Forelimb muscle (tissue), 1 donor: ENCODE measurements at regions not wholly inside any gene's neighbourhood (a gene's known extent, or its start where the extent isn't known, plus 50 kb on each side); places are given as distances from the start of the nearest gene placed in this dataset.

Source experiments
- DNase-seq: peaks from one replicate; pipeline ENCODE4 v3.0.0-alpha.2; 2013; ENCODE audit warnings: low read depth

DNA sequence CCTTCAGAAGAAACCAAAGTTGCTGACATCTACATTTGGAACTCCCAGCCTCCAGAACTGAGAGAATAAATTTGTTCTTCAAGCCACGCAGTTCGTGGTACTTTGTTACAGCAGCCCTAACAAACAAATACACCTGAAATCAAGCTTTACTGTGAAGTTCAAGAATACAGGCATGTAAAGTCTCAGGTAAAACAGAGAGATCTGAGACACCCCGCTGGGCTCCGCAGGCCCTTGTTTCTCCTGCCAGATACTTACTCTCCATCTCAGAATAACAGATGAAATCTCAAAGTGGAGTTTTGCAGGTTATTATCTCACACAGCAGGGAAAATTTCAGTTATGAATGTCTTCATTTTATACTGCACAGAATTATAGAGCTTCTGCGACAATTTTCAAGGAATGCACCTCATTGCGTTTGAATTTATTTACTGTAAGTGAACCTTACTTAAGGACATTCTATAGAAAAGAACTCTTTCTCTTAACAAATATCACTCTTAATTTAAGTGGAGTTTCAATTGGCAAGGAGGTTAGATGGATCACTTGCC, 492.4 kb upstream of the LRATD1 start:
- no peak for DNase-seq

DNA sequence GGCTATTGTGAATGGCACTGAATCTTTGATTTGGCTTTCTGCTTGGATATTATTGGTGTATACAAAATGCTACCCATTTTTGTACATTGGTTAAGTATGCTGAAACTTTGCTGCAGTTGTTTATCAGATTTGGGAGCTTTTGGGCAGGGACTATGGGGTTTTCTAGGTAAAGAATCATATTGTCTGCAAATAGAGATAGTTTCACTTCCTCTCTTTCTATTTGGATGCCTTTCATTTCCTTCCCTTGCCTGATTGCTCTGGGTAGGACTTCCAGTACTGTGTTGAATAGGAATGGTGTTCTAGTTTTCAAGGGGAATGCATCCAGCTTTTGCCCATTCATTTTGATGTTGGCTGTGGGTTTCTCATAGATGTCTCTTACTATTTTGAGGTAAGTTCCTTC, 489.1 kb upstream of the LRATD1 start:
- DNase-seq, result no peak

DNA sequence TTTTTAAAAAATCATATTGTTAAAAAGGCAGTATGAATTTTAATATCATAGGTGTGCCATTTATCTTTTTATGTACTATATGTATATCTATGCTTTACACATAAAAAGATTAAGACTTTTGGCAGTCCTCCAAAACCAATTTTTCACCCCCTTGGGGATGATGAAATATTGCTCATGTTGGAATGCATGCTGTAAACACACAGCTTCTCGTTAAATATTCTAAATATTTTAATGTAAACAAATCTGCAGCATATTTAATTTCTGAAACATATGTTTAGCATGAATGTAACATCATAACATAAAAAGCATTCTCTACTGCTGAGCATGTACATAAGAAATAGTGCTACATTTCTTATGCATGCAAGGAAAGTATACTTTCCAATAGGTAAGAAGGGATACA, 484.3 kb upstream of the LRATD1 start:
- DNase-seq, result no peak

DNA sequence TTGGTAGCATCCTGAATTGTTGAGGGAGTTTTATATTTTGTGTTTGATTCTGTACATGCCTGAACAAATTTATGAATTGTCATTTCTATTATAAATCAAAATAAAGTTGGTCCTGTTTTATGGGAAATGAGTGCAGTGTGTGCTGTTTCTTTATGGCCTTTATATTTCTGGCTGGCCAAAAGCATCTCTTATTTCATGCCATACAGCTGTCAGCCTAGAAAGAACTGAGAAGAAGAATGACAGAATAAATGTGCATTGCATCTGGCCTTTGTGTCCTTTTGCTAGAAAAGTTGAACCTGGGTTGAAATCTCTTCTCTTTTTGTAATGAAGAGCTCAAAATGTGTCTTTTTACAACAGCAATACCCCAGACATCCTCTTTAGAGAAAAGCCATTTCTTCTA, 474.7 kb upstream of the LRATD1 start:
- no peak for DNase-seq

DNA sequence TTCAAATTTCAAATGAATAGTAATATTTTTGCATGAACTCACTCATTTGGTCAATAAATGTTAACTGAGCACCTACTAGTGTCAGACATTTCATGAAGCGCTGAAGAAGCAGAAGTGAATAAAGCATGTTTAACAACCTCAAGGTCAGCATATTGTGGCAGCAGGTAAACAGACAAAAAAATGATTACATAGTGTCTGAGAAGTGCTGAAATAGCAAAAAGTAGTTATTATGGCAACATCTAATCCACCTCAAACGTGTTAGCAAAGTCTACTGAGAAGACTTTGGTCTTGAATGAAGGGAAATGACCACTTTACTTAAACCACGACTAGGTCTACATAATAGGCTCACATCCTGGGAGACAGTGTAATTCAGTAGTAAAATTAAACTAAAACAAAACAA, 452.2 kb upstream of the LRATD1 start:
- no peak for DNase-seq

DNA sequence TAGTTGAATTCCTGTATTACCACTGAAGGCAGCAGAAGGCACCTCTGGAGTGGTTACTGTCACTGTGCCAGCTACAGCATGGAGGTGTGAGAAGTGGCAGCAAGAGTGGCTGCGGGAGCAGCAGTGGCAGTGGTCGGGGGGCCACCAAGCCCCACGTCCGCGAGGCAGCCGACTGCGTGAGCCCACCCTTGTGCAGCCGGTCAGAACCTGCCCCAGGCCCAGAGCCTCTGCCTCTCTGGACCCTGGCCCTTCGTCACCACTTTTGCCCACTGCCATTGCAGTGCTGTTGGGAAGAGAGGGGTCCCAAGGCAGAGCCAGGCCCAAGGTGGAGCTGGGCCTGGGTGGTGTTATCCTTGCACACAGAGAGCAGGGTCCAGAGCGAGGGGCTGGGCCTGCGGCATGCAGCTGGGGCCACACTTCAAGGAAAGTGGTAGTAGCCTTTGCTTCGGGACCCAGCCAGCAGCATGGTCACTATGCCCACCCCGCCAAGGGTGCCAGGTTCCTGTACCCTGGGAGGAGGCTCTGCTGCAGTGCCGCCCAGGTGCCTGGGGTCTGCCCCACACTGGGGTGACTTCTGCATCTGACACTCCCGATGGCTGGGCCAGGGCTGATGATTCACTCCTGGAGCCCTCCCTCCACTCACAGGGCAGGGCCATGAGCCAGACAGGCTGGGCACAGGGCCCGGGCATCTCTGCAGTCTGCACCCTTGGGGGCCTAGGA, 450.1 kb upstream of the LRATD1 start:
- no peak for DNase-seq

DNA sequence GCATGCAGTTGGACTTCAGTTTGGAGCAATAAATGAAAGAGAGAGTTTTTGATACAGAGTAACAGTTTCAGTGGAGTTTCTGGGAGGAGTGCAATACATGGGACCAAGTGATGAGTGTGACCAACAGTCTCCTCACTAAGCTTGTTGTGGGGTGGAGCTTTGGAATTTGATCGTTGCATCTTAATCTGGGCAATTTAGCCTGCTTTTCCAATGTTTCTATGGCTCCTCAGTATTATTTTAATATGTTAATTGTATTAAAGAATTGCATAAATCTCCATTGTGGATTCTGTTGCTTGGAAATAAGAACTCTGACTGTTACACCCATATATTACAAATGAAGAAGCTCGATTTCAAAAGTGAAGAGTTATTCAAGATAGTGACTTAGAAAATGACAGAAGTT, 446.6 kb upstream of the LRATD1 start:
- no peak for DNase-seq

DNA sequence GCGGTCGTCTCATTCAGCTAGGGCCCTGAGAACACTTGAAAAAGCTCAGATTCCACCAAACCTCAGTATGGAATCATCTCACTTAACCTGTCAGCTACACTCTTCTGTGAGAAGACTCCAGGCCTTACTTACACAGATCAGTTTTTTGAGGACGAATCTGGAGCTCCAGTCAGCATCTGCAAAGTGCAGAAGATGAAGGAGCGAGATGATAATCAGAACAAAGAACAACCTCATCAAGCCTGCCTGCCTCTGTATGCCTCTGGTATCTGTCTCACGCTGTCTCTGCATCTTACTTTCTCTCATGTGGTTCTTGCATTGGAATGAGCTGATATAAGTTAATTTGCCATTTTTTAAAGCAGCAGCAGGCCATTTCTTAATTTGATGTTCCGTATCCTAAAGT, 444.1 kb upstream of the LRATD1 start:
- DNase-seq, result no peak

DNA sequence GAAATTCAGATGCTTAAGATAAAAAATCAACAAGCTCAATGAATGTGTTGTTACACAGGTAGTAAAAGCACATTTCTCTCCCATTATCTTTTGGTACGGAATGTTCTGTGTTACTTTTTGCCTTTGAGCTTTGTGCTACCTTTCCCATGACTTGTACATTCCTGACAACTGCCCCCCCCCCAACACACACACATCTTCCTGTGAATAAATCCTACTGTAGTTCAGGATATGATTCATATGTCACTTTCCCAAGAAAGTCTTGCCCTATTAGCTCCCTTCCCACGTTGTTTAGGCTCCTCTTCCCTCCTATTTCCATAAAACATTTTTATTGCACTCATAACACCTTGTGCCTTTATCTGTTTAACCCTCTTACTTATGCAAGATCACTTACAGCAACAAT, 442.6 kb upstream of the LRATD1 start:
- no peak for DNase-seq

DNA sequence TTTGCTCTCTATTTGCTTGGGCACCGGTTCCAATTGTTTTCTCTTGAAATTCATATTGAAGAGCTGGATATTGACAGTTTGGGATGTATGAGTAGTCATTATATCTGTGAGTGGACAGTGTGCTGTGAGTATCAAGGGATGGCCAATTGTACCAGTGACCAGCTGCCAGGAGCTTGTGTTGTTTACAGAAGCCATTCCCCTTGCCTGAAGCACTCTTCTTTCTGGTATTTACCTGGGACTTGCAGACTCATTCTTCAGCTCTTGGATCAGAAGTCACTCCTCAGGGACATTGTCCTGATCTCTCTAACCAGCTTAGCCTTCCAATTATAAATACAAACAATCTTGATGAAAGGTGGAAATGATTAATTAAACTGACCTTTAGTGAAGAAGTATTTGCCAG, 438.3 kb upstream of the LRATD1 start:
- DNase-seq, result no peak

DNA sequence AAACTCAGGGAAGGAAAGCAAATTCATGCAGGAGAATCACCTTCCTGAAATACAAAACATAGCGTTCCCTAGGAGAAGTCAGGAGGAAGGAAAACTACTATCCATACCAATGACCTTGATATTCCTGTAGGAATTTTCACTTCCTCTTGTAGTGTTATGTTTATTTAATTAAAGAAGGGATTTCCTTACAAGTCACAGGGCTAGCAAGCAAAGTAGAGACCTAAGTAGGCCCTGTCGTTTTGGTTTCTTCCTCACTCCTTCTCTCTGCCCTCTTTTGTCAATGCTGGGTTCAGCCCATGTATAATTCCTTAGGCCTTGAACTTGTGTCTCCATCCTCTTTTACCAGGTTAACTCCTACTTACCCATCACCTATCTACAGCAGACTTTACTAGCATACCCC, 435.2 kb upstream of the LRATD1 start:
- DNase-seq, result no peak

DNA sequence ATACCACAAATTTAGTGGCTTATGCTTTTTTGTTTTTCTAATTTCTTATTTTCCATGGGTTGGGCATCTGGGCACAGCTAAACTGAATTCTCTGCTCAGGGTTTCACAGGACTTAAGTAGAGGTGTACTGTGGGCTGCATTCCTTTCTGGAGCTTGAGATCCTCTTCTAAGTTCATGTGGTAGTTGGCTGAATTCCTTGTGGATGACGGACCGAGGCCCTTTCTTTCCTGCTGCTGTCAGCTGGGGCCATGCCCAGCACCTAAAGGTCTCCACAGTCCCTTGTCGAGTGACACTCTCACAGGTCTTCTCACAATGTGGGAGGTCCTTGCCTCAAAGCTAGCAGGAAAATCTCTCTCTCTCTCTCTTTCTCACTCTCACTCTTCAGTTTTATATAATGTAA, 433.5 kb upstream of the LRATD1 start:
- no peak for DNase-seq

DNA sequence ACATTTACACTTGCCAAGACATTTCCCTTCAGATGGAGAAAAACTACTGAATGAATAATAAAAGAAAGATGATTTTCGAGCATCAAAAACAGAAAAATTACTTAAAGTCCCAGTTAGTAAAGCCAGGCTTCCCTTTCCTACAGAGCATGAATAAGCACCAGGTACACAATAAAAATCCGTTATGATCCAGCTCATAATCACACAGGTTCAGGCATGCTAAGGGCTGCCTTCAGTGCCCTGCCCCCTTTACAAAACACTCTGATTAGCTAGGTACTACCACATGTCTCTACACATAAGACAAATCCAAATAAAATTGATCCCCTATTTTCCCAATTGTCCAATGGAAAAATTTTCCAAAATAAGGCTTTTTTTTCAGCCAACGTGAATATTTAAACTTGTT, 413.2 kb upstream of the LRATD1 start:
- DNase-seq, result no peak

DNA sequence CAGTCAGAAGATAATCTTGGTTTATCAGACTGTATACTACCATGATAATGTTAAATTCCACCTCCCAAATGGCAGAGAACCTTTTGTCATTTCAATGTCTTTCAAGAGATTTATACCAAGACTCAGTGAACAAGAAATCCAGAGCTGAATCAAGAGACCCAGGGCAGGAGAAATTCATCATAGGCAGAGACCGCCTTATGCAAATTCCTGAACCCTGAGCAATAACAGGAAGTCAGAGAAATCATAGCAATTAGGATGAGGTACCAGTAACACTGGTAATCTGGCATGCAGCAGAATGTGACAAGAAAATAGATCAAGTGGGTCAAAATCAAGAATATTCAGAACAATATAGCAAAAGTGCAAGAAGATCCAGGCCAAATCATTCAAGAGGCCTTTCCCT, 412.4 kb upstream of the LRATD1 start:
- DNase-seq, result no peak

DNA sequence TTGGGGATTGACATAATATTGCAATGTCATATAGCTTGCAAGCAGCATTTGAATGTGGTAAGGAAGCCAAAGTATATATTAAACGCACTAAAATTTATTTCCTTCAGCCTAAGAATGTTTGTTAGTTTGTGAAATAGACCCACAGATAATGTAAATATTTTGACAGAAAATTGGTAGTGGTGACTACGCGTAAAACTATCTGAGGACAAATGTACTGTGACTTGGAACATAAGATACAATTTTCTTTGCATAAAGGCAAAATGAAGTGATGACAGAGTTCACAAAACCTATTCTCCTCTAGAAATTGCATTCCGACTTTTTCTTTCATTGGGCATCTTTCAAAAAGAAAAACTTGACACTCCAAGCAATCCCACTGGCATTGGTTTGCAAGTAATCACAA, 411.1 kb upstream of the LRATD1 start:
- no peak for DNase-seq

DNA sequence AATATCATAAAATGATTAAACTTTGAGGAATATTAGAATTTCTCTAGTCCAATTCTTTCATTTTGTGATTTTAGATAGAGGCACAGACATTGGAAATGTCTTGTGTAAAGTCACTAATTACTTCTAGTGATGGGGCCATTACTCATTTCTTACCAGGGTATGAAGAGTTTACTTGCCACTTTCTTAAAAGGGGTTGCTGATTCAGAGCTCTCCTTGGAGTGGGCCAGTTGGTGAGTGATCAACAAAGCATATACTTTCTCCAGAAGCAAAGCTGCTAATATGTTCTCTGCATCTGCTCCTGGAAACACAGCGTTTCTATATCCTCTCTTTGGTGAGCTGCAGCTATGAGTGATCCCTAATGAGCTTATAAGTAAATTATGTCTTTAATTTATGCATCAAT, 408.9 kb upstream of the LRATD1 start:
- no peak for DNase-seq

DNA sequence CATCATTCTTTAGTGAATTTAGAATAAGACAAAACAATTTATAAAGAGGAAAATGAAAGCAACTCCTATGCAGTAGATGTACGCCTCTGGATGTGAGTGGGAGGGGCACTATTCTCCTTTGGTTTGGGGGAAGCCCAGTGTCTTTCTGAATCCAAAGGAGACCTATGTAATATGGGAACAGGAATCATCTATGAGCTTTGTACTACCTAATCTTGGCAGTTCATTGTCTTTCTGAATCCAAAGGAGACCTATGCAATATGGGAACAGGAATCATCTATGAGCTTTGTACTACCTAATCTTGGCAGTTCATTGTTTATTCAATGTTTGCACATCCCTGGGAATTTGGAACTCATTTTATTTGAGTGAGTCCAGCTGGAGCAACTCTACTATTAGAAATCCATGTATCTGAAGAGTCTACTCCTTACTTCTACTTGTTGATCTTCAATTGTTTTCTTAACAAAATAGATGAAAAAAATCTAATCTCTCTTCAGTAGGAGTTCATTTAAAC, 401.1 kb upstream of the LRATD1 start:
- peak; percentile 2 for DNase-seq

DNA sequence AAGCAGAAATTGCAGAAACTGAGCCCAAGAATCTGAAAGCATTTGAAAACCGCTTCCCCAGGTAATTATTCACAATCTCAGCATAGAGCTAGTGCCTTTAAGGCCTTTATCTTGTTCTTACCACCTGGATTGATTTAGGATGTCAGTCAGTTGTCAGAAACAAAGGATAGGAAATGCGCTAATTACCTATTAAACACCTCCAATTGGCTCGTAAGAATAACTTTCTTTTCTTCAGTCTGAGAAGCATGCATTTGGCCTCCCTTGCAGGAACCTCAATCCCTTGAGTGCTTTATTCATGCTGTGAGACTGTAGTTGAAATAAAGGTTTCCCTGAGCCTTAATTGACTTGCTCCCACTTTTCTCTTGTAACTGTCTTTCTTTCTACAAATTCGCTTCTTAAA, 400.3 kb upstream of the LRATD1 start:
- DNase-seq, result no peak

DNA sequence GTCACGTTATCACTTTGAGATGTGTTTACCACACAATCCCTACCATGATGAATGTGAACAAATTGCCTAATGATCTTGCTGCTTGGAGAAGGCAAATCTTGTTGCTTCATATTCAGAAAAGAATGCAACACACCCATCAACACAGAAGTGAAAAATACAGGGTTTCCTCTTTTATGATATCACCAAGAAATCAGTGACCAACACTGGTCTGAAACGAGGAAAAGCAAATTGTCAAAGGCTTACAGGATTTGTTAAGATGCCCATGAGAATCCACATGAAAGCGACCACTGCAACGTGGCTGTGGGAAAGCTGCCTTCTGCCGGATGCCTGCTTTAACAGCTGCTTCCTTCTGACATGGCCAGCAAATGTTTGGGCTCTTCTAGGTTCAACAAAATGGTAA, 397.6 kb upstream of the LRATD1 start:
- no peak for DNase-seq

DNA sequence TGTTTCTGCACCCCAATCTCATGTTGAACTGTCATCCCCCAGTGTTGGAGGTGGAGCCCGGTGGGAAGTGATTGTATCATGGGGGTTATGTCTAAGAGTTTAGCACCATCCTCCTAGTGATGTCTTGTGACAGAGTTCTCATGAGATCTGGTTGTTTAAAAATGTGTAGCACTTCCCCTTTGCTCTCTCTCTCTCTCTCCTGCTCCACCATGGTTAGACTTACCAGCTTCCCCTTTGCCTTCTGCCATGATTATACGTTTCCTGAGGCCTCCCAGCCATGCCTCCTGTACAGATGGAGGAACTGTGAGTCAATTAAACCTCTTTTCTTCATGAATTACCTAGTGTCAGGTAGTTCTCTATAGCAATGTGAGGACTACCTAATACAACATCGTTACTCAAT, 396.9 kb upstream of the LRATD1 start:
- DNase-seq, result no peak

DNA sequence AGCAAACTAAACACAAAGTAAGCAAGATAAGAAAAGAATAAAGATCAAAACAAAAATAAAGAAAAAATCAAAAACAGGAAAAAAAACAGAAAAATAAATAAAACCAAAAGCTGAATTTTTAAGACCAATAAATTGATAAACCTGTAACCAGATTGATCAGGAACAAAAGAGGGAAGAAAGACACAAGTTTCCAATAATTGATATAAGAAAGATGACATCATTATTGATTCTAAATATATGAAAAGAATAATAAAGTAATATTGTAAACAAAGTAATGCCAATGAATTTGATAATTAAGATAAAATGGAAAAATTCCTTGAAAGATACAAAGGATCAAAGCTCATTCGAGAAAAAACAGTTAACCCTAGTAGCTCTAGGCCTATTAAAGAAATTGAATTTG, 394.6 kb upstream of the LRATD1 start:
- no peak for DNase-seq

DNA sequence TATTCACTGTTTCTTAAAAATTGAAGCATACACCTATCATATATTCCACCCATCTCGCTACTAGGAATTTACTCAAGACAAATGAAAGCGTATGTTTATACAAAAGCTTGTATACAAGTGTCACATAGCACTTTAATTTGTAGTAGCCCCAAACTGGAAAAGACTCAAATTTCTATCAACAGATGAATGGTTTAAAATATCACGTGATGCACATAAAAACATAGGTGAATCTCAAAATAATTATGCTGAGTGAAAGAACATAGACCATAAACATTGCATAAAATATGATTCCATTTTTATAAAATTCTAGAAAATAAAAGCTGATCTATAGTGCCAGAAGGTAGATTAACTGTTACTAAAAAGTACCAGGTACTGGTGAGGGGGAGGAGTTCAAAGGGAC, 392.9 kb upstream of the LRATD1 start:
- no peak for DNase-seq

DNA sequence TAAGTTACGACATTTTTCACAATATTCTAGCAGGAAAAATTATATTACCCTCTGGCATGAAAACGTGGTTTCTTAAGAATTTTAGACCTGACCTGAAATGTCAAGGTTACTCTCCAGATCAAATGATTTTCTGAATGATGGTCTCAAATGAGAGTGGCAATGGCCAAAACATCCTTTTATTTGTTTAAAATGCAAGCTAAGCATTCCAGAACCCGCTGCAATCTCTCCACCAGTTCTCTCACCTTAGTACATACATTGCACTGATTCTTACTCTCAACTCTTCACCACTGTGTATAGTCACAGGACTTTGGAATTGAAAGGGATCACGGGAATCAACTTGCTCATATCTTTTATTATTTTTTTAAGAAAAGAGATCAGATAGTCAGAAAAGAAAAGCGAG, 391.6 kb upstream of the LRATD1 start:
- no peak for DNase-seq

DNA sequence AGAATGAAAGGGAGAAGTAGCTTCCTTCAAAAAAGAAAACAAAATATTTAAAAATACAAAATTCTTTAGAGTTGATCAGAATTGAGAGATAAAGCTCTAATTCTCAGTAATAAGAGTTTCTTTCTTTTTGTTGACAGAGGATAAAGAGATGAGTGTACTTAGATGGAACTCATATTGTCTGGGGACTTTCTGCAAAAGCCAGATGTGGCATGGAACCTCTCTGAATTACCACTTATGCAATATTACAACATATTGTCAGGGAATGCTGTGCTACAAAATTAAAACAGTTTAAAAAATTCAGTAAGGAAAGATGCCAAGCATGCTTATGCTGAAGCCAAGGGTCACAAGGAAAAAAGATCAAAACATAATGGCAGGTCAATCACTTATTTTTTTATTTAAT, 386.6 kb upstream of the LRATD1 start:
- no peak for DNase-seq
